IMR-90 (cell line): ENCODE measurements at regions not wholly inside any gene's neighbourhood (a gene's known extent, or its start where the extent isn't known, plus 50 kb on each side); places are given as distances from the start of the nearest gene placed in this dataset.

Source experiments
- ATAC-seq: fragments of 200-7000 bp; cut with Tn5 transposase; 2 replicates; pipeline ENCODE4 v1.9.1; 2020; ENCODE audit warnings: low read depth, mild to moderate bottlenecking, moderate library complexity
- BruUV-seq: library from RNA; stranded (reverse); fragments of 400-500 nt; replicated peaks from 2 replicates; lab custom pipeline; 2021; lab: Mats Ljungman, UMichigan
- CTCF ChIA-PET: fragments of 300-600 bp; formaldehyde crosslinking; extraction: SDS; loops from one replicate; lab custom pipeline; 2021; ENCODE audit warnings: antibody characterized with exemption; lab: Yijun Ruan, JAX
- POLR2A ChIA-PET: fragments of 300-600 bp; sonication (Branson Sonifier 250); formaldehyde crosslinking; loops from one replicate; lab custom pipeline; 2022; ENCODE audit warnings: antibody characterized with exemption; ENCODE audit not compliant: unreplicated experiment; lab: Charles Lee
- DNase-seq: peaks from one replicate; pipeline ENCODE4 v3.0.0; 2013
- H2AFZ ChIP-seq: replicated peaks from 2 replicates; pipeline ENCODE3; 2013; ENCODE audit warnings: low read length, mild to moderate bottlenecking; ENCODE audit not compliant: poor library complexity
- H2AK5ac ChIP-seq: 2 replicates; pipeline ENCODE4 v1.6.1; 2013; ENCODE audit warnings: low read depth, low read length, inconsistent platforms
- H2AK9ac ChIP-seq: replicated peaks from 2 replicates; pipeline ENCODE3; 2013; ENCODE audit warnings: mild to moderate bottlenecking, low read depth, low read length, moderate library complexity; ENCODE audit not compliant: poor library complexity
- H2BK120ac ChIP-seq: 2 replicates; pipeline ENCODE4 v1.6.1; 2013; ENCODE audit warnings: low read depth, low read length, inconsistent platforms
- H2BK15ac ChIP-seq: 3 replicates; pipeline ENCODE4 v1.6.1; 2013; ENCODE audit warnings: low read depth, low read length, inconsistent platforms
- H2BK20ac ChIP-seq: 2 replicates; pipeline ENCODE4 v1.6.1; 2013; ENCODE audit warnings: low read depth, mild to moderate bottlenecking, inconsistent platforms, low read length, moderate library complexity
- H2BK5ac ChIP-seq: 2 replicates; pipeline ENCODE4 v1.6.1; 2013; ENCODE audit warnings: mild to moderate bottlenecking, low read depth, low read length, inconsistent platforms; ENCODE audit not compliant: poor library complexity, severe bottlenecking
- H3K14ac ChIP-seq: replicated peaks from 2 replicates; pipeline ENCODE4 v1.6.1; 2013; ENCODE audit warnings: low read depth, low read length, inconsistent platforms
- H3K18ac ChIP-seq: 2 replicates; pipeline ENCODE4 v1.6.1; 2013; ENCODE audit warnings: low read depth, low read length, control low read depth
- H3K23ac ChIP-seq: 2 replicates; pipeline ENCODE4 v1.6.1; 2013; ENCODE audit warnings: low read depth, low read length, inconsistent platforms
- H3K27ac ChIP-seq: 2 replicates; pipeline ENCODE4 v1.5.1; 2013; ENCODE audit warnings: mild to moderate bottlenecking, control low read depth, low read length; ENCODE audit not compliant: insufficient read depth
- H3K27me3 ChIP-seq: 2 replicates; pipeline ENCODE4 v1.6.1; 2013; ENCODE audit warnings: low read length; ENCODE audit not compliant: control insufficient read depth, insufficient read depth
- H3K36me3 ChIP-seq: 2 replicates; pipeline ENCODE4 v1.6.1; 2013; ENCODE audit warnings: low read length, mixed read lengths; ENCODE audit not compliant: control insufficient read depth, insufficient read depth
- H3K4ac ChIP-seq: 2 replicates; pipeline ENCODE4 v1.6.1; 2013; ENCODE audit warnings: low read depth, low read length, inconsistent platforms
- H3K4me1 ChIP-seq: 2 replicates; pipeline ENCODE4 v1.6.1; 2013; ENCODE audit warnings: low read length, mixed read lengths; ENCODE audit not compliant: control insufficient read depth, insufficient read depth
- H3K4me2 ChIP-seq: 2 replicates; pipeline ENCODE4 v1.6.1; 2013; ENCODE audit warnings: low read depth, mild to moderate bottlenecking, control low read depth, low read length, moderate library complexity
- H3K4me3 ChIP-seq: 2 replicates; pipeline ENCODE4 v1.5.1; 2013; ENCODE audit warnings: low read depth, mild to moderate bottlenecking, control low read depth, low read length, moderate library complexity; ENCODE audit not compliant: insufficient read depth
- H3K56ac ChIP-seq: 2 replicates; pipeline ENCODE4 v1.6.1; 2013; ENCODE audit warnings: low read length, inconsistent platforms; ENCODE audit not compliant: insufficient read depth; ENCODE audit errors: extremely low read depth
- H3K79me1 ChIP-seq, 2 experiments: 2 replicates each; pipeline ENCODE4 v1.6.1; 2013; ENCODE audit warnings: low read length in 2 of 2, inconsistent platforms in 1 of 2, low read depth in 1 of 2
- H3K9ac ChIP-seq: 2 replicates; pipeline ENCODE4 v1.6.1; 2013; ENCODE audit warnings: low read depth, low read length, control low read depth
- H3K9me1 ChIP-seq: 2 replicates; pipeline ENCODE4 v1.6.1; 2013; ENCODE audit warnings: low read length, inconsistent platforms; ENCODE audit not compliant: insufficient read depth
- H3K9me3 ChIP-seq: 2 replicates; pipeline ENCODE4 v1.6.1; 2013; ENCODE audit warnings: low read length; ENCODE audit not compliant: control insufficient read depth, insufficient read depth
- H4K20me1 ChIP-seq: 2 replicates; pipeline ENCODE4 v1.6.1; 2013; ENCODE audit warnings: low read length, inconsistent platforms; ENCODE audit not compliant: insufficient read depth
- H4K5ac ChIP-seq: 2 replicates; pipeline ENCODE4 v1.6.1; 2013; ENCODE audit warnings: mild to moderate bottlenecking, low read depth, low read length, control low read depth
- H4K8ac ChIP-seq, 2 experiments: 2 replicates each; pipeline ENCODE4 v1.6.1; 2013; ENCODE audit warnings: low read depth in 2 of 2, low read length in 2 of 2, control low read depth in 1 of 2, inconsistent platforms in 1 of 2
- H4K91ac ChIP-seq: 2 replicates; pipeline ENCODE4 v1.6.1; 2013; ENCODE audit warnings: low read depth, low read length, inconsistent platforms; ENCODE audit not compliant: insufficient read depth
- NFE2L2 ChIP-seq: fragments of 150-350 bp; IDR thresholded peaks from 2 replicates; pipeline ENCODE4 v1.6.1; 2016; ENCODE audit warnings: low read depth, mild to moderate bottlenecking, low read length
- WGBS, 2 experiments: methylation state at CpG; one replicate each; pipeline versions ENCODE4 v1.1.5 to v1.1.7; 2013; ENCODE audit warnings: missing lambda C conversion rate in 2 of 2; ENCODE audit not compliant: insufficient read length in 1 of 2; ENCODE audit errors: extremely low coverage in 2 of 2; 5-methylcytosine and 5-hydroxymethylcytosine counted together
- dilution Hi-C: fragments of 300-500 bp; cut with HindIII; formaldehyde crosslinking; loops from one replicate; pipeline ENCODE4 v1.14.3; 2018; ENCODE audit warnings: low sequenced_read_pairs; ENCODE audit not compliant: unreplicated experiment
- in situ Hi-C: fragments of 300-500 bp; cut with MboI; formaldehyde crosslinking; loops from 3 replicates; pipeline ENCODE4 v1.14.3; 2019; ENCODE audit warnings: low sequenced_read_pairs, inconsistent platforms, mixed read lengths
- intact Hi-C: fragments of 100-400 bp; cut with micrococcal nuclease; formaldehyde crosslinking; loops from 2 replicates; pipeline ENCODE4 v1.10.0; 2022

GRCh38 chr16:52725043-52725442, 178.1 kb upstream of the TOX3 start:
- H2BK120ac ChIP-seq: no peak overlapping the region
- no peaks in the 10 kb centered on the region for H3K4me1 ChIP-seq

More at GRCh38 chr16:52725043-52725442, 178.1 kb upstream of the TOX3 start:
- H2AK9ac ChIP-seq: no peak overlapping the region
- intact Hi-C loops (no loop called here), in situ Hi-C loops (no loop called here), dilution Hi-C loops (no loop called here)
- ATAC-seq (no peak), DNase-seq (no peak)
- H3K9ac ChIP-seq: no peak overlapping the region
- BruUV-seq: no TSS peak
- H3K4ac ChIP-seq: no peak overlapping the region
- H3K27me3 ChIP-seq: no peaks in the 10 kb centered on the region
- H3K9me1 ChIP-seq: no peaks in the 10 kb centered on the region
- no peak overlapping the region for H3K27ac ChIP-seq
- H3K79me1 ChIP-seq: no peaks in the 10 kb centered on the region
- H3K4me3 ChIP-seq: no peak overlapping the region
- H4K91ac ChIP-seq: no peak overlapping the region
- no peak for TF ChIP-seq NFE2L2
- H3K23ac ChIP-seq: no peak overlapping the region
- no peak overlapping the region for H3K14ac ChIP-seq
- no peak overlapping the region for H3K56ac ChIP-seq
- no peak overlapping the region for H2BK5ac ChIP-seq
- H3K9me3 ChIP-seq: peaks cover 6% of the 10 kb centered on the region
- H4K5ac ChIP-seq: no peak overlapping the region
- H3K18ac ChIP-seq: no peak overlapping the region
- H2AFZ ChIP-seq: no peak overlapping the region
- H2BK15ac ChIP-seq: no peak overlapping the region
- WGBS, 2 experiments: no CpG with 5 or more reads among the region's 3 CpGs
- H4K8ac ChIP-seq: no peak overlapping the region
- no peak overlapping the region for H3K4me2 ChIP-seq
- ChIA-PET CTCF (no interaction called here), POLR2A (no interaction called here)
- H3K36me3 ChIP-seq: no peaks in the 10 kb centered on the region
- H4K20me1 ChIP-seq: no peaks in the 10 kb centered on the region
- H2AK5ac ChIP-seq: no peak overlapping the region
- H2BK20ac ChIP-seq: no peak overlapping the region
